Stimulated activated naive CD8-positive, alpha-beta T cell treated with anti-CD3 and anti-CD28 coated beads, Interleukin-15, amount 100 ng/mL, for 72 hours (primary cell): ENCODE measurements at regions not wholly inside any gene's neighbourhood (a gene's known extent, or its start where the extent isn't known, plus 50 kb on each side); places are given as distances from the start of the nearest gene placed in this dataset.

ENCODE experiments used
- ATAC-seq: fragments of 150-1000 bp; cut with Tn5 transposase; 2 replicates; pipeline ENCODE4 v1.10.0; 2021; ENCODE audit warnings: mild to moderate bottlenecking, moderate library complexity
- DNase-seq, 2 donors: peaks; one replicate each; pipeline ENCODE4 v3.0.0; 2021 to 2022
- H3K27ac Mint-ChIP-seq, 2 donors: one replicate each; pipeline ENCODE4 v1.8.0; 2022; ENCODE audit warnings: mild to moderate bottlenecking in 2 of 2, mixed read lengths in 2 of 2, moderate library complexity in 2 of 2
- H3K27me3 Mint-ChIP-seq: one replicate; pipeline ENCODE4 v1.8.0; 2022; ENCODE audit warnings: mixed read lengths
- H3K4me1 Mint-ChIP-seq: one replicate; pipeline ENCODE4 v1.8.0; 2022; ENCODE audit warnings: mild to moderate bottlenecking, mixed read lengths
- H3K4me3 Mint-ChIP-seq, 2 donors: one replicate each; pipeline ENCODE4 v1.8.0; 2022; ENCODE audit warnings: mild to moderate bottlenecking in 2 of 2, mixed read lengths in 2 of 2, moderate library complexity in 1 of 2
- H3K9me3 Mint-ChIP-seq, 2 donors: one replicate each; pipeline ENCODE4 v1.8.0; 2022; ENCODE audit warnings: mixed read lengths in 2 of 2

DNA sequence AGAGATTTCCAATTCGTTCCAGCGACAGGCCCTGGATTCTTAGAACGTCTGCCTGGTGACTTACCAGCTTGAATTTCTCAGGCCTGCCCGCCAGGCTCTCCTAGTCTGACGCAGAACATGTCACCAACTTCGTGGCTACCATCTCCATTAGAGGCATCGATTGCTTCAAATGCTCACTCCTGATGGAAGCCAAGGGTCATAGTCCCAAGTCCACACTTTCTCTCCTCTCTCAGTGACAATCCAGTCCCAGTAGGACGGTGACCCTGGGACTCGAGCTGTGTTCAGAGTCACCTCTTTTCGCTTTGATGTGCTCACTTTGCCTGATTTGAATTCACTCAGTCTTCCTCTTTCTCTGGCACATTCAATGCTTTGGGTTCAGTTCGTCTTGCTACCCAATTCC is 94.8 kb downstream of the GADD45G start:
- Mint-ChIP-seq H3K27ac (peak overlapping the region in 1 of 2 donors; percentile 84), H3K27me3 (no peaks in the 10 kb centered on the region), H3K9me3 (no peaks in the 10 kb centered on the region), H3K4me3 (no peak overlapping the region), H3K4me1 (peaks cover 57% of the 10 kb centered on the region)
- no peak for DNase-seq
- no peak for ATAC-seq

- Mint-ChIP-seq H3K9me3 (no peaks in the 10 kb centered on the region), H3K27me3 (no peaks in the 10 kb centered on the region), H3K4me3 (peak overlapping the region; percentile 80 to 90), H3K4me1 (peaks cover 69% of the 10 kb centered on the region), H3K27ac (peak overlapping the region; percentile 92 to 94)
- DNase-seq (peak; percentile 66 to 88), ATAC-seq (peak; percentile 98)
These were observed 96.5 kb downstream of the GADD45G start for GRCh38 chr9:89701221-89701798.

DNA sequence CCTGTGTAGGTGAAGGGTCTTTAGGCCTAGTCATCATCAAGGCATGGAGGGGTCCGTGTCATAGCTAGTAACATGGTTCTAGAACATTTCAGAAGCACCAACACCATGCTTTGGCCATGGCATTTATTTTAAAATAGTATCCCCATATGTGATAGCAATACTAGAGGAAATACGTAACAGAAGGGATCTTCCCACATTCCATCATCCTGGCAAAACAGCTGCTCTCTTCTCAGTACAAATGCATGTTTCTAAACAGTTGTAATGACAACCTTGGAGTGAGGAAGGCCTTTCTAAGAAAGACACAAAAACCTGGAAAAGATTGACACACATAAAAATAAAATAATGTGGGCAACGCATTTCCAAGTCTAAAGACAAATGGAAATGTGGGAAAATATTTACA is 97.6 kb downstream of the GADD45G start:
- ATAC-seq (no peak), DNase-seq (no peak)
- Mint-ChIP-seq H3K27me3 (no peaks in the 10 kb centered on the region), H3K4me1 (peaks cover 73% of the 10 kb centered on the region), H3K27ac (peak overlapping the region in 1 of 2 donors; percentile 94), H3K4me3 (peak overlapping the region; percentile 80 to 90), H3K9me3 (no peaks in the 10 kb centered on the region)

GRCh38 chr9:89705651-89706050 is 100.8 kb downstream of the GADD45G start:
- peak overlapping the region; percentile 10 to 57 for H3K4me3 Mint-ChIP-seq
- H3K27me3 Mint-ChIP-seq = no peaks in the 10 kb centered on the region
- no peaks in the 10 kb centered on the region for H3K9me3 Mint-ChIP-seq
- DNase-seq (no peak), ATAC-seq (no peak)
- H3K27ac Mint-ChIP-seq = peak overlapping the region in 1 of 2 donors; percentile 46
- peaks cover 72% of the 10 kb centered on the region for H3K4me1 Mint-ChIP-seq

DNA sequence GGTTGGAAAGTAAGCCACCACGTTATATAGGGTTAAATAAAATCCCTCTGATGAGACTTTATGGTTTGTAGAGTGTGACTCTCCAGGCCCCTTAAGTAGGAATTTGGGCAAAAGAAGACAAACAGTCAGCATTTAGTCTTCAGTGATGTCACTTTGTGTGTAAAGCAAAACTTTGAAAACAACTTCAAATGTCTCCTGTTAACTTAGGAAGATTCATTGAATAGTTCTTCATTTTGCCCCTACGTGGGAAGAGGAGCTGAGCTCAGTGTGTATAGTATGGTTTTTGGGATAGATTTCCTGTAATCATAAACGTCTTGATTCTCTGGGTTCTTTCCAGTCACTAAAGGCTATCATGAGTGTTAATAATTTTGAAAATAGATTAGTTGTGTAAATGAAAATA is 101.3 kb downstream of the GADD45G start:
- ATAC-seq (no peak), DNase-seq (no peak)
- no peak overlapping the region for H3K27ac Mint-ChIP-seq
- no peaks in the 10 kb centered on the region for H3K27me3 Mint-ChIP-seq
- H3K4me1 Mint-ChIP-seq = peaks cover 73% of the 10 kb centered on the region
- no peaks in the 10 kb centered on the region for H3K9me3 Mint-ChIP-seq
- peak overlapping the region in 1 of 2 donors; percentile 57 for H3K4me3 Mint-ChIP-seq

DNA sequence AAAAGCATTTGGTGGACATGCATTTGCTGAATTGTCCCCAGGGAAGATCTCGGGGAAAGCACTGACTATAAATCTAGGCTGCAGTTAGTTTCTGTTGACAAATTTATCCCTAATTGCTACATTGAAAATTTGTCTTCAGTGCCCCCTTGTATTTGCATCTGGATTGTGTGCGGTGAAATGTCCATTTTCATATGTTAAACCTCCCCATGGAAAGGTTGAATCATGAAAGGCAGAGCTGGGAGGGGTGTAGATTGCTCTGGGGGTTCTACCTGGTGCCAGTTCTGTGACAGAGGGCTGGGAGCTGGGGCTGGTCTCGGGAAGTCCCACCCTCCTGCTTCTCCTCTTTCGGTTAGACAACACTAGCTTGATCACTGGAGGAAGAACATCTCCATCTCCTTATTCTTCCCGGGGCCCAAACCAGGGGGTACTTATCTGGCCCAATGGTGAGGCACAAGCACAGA is 101.9 kb downstream of the GADD45G start:
- ATAC-seq = peak; percentile 71
- peak in 1 of 2 donors; percentile 19 for DNase-seq
- Mint-ChIP-seq H3K9me3 (no peaks in the 10 kb centered on the region), H3K4me3 (peak overlapping the region; percentile 22 to 57), H3K4me1 (peaks cover 69% of the 10 kb centered on the region), H3K27me3 (no peaks in the 10 kb centered on the region), H3K27ac (peak overlapping the region in 1 of 2 donors; percentile 29)

GRCh38 chr9:89710697-89711096 is 105.9 kb downstream of the GADD45G start:
- H3K4me1 Mint-ChIP-seq = peaks cover 54% of the 10 kb centered on the region
- H3K4me3 Mint-ChIP-seq = no peak overlapping the region
- H3K27me3 Mint-ChIP-seq = no peaks in the 10 kb centered on the region
- ATAC-seq (no peak), DNase-seq (no peak)
- peak overlapping the region in 1 of 2 donors; percentile 5 for H3K27ac Mint-ChIP-seq
- no peaks in the 10 kb centered on the region for H3K9me3 Mint-ChIP-seq

DNA sequence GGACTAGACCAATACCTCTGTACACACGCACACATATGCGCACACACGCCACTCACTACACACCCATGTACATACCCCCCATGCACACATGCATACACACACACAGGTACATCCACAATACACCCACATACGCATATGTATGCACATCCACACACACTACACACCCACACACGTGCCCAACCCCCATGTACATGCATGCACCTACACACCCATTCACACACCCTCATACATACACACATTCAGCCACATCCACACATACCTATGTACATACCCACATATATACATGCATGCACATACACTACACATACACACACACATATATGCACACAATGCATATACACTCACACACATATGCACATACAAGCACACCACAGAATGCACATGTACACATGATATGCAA is 107.1 kb downstream of the GADD45G start:
- DNase-seq = no peak
- H3K4me1 Mint-ChIP-seq = peaks cover 54% of the 10 kb centered on the region
- no peak overlapping the region for H3K27ac Mint-ChIP-seq
- H3K27me3 Mint-ChIP-seq = no peaks in the 10 kb centered on the region
- no peaks in the 10 kb centered on the region for H3K9me3 Mint-ChIP-seq
- ATAC-seq = no peak
- H3K4me3 Mint-ChIP-seq = no peak overlapping the region

GRCh38 chr9:89712283-89712682 is 107.5 kb downstream of the GADD45G start:
- Mint-ChIP-seq H3K27me3 (no peaks in the 10 kb centered on the region), H3K4me3 (no peak overlapping the region)

GRCh38 chr9:89714321-89714720 is 109.5 kb downstream of the GADD45G start:
- Mint-ChIP-seq H3K4me3 (no peak overlapping the region), H3K9me3 (peaks cover 0 to 7% of the 10 kb centered on the region in 2 donors), H3K4me1 (peaks cover 49% of the 10 kb centered on the region), H3K27me3 (no peaks in the 10 kb centered on the region), H3K27ac (peak overlapping the region in 1 of 2 donors; percentile 54)
- DNase-seq (no peak), ATAC-seq (no peak)

More at GRCh38 chr9:89712283-89712682, 107.5 kb downstream of the GADD45G start:
- Mint-ChIP-seq H3K9me3 (no peaks in the 10 kb centered on the region), H3K27ac (no peak overlapping the region), H3K4me1 (peaks cover 54% of the 10 kb centered on the region)
- no peak for ATAC-seq
- DNase-seq = no peak

GRCh38 chr9:89715318-89715858 is 110.6 kb downstream of the GADD45G start:
- ATAC-seq (peak; percentile 94), DNase-seq (peak in 1 of 2 donors; percentile 33)
- Mint-ChIP-seq H3K27me3 (no peaks in the 10 kb centered on the region), H3K9me3 (peaks cover 0 to 7% of the 10 kb centered on the region in 2 donors), H3K27ac (peak overlapping the region in 1 of 2 donors; percentile 62), H3K4me1 (peaks cover 48% of the 10 kb centered on the region), H3K4me3 (peak overlapping the region; percentile 27 to 46)

GRCh38 chr9:89715881-89716280 is 111.1 kb downstream of the GADD45G start:
- ATAC-seq = no peak
- no peak for DNase-seq
- H3K4me3 Mint-ChIP-seq = peak overlapping the region; percentile 27 to 46
- no peak overlapping the region for H3K27ac Mint-ChIP-seq
- peaks cover 0 to 7% of the 10 kb centered on the region in 2 donors for H3K9me3 Mint-ChIP-seq
- no peaks in the 10 kb centered on the region for H3K27me3 Mint-ChIP-seq
- H3K4me1 Mint-ChIP-seq = peaks cover 43% of the 10 kb centered on the region

GRCh38 chr9:89716559-89716958 is 111.7 kb downstream of the GADD45G start:
- DNase-seq (no peak), ATAC-seq (no peak)
- Mint-ChIP-seq H3K9me3 (peaks cover 0 to 7% of the 10 kb centered on the region in 2 donors), H3K4me1 (peaks cover 40% of the 10 kb centered on the region), H3K4me3 (no peak overlapping the region), H3K27me3 (no peaks in the 10 kb centered on the region), H3K27ac (no peak overlapping the region)

GRCh38 chr9:89718176-89718575 is 113.4 kb downstream of the GADD45G start:
- Mint-ChIP-seq H3K4me3 (no peak overlapping the region), H3K27me3 (no peaks in the 10 kb centered on the region), H3K4me1 (peaks cover 40% of the 10 kb centered on the region), H3K27ac (no peak overlapping the region), H3K9me3 (peaks cover 0 to 7% of the 10 kb centered on the region in 2 donors)
- ATAC-seq = no peak
- DNase-seq = no peak

- DNase-seq (no peak), ATAC-seq (no peak)
- H3K9me3 Mint-ChIP-seq = peaks cover 0 to 7% of the 10 kb centered on the region in 2 donors
- peaks cover 40% of the 10 kb centered on the region for H3K4me1 Mint-ChIP-seq
- H3K27me3 Mint-ChIP-seq = no peaks in the 10 kb centered on the region
- H3K4me3 Mint-ChIP-seq = no peak overlapping the region
- no peak overlapping the region for H3K27ac Mint-ChIP-seq
These were observed 113.8 kb downstream of the GADD45G start for GRCh38 chr9:89718651-89719050.

- ATAC-seq = no peak
- H3K27me3 Mint-ChIP-seq = no peaks in the 10 kb centered on the region
- peaks cover 37% of the 10 kb centered on the region for H3K4me1 Mint-ChIP-seq
- no peak for DNase-seq
- no peak overlapping the region for H3K27ac Mint-ChIP-seq
- H3K4me3 Mint-ChIP-seq = no peak overlapping the region
- peaks cover 0 to 7% of the 10 kb centered on the region in 2 donors for H3K9me3 Mint-ChIP-seq
These were observed 114.4 kb downstream of the GADD45G start for GRCh38 chr9:89719202-89719601.
